H9 (cell line): ENCODE measurements at regions not wholly inside any gene's neighbourhood (a gene's known extent, or its start where the extent isn't known, plus 50 kb on each side); places are given as distances from the start of the nearest gene placed in this dataset.

Experiments
- DNase-seq: peaks from one replicate; pipeline ENCODE4 v3.0.0-alpha.2; 2017
- H2AFZ ChIP-seq: one replicate; pipeline ENCODE4 v1.6.1; 2013; ENCODE audit warnings: mild to moderate bottlenecking, low read length, control low read depth, moderate library complexity
- H2AK5ac ChIP-seq: 2 replicates; pipeline ENCODE4 v1.6.1; 2013; ENCODE audit warnings: low read length, control low read depth, mixed read lengths; ENCODE audit not compliant: insufficient read length
- H2BK120ac ChIP-seq: one replicate; pipeline ENCODE4 v1.6.1; 2013; ENCODE audit warnings: low read depth, mild to moderate bottlenecking, low read length, control low read depth, inconsistent platforms; ENCODE audit not compliant: poor library complexity, severe bottlenecking
- H2BK12ac ChIP-seq: 2 replicates; pipeline ENCODE4 v1.6.1; 2013; ENCODE audit warnings: low read length, control low read depth, mixed read lengths, low read depth; ENCODE audit not compliant: insufficient read length
- H2BK15ac ChIP-seq: 2 replicates; pipeline ENCODE4 v1.6.1; 2013; ENCODE audit warnings: low read depth, low read length, control low read depth
- H2BK20ac ChIP-seq: one replicate; pipeline ENCODE4 v1.6.1; 2013; ENCODE audit warnings: low read depth, mild to moderate bottlenecking, low read length, control low read depth, inconsistent platforms; ENCODE audit not compliant: poor library complexity, severe bottlenecking
- H2BK5ac ChIP-seq: 2 replicates; pipeline ENCODE4 v1.6.1; 2013; ENCODE audit warnings: low read length, control low read depth, mixed read lengths; ENCODE audit not compliant: insufficient read length
- H3K14ac ChIP-seq: 2 replicates; pipeline ENCODE4 v1.6.1; 2013; ENCODE audit warnings: low read length, control low read depth; ENCODE audit not compliant: insufficient read depth
- H3K18ac ChIP-seq: 2 replicates; pipeline ENCODE4 v1.6.1; 2013; ENCODE audit warnings: low read depth, mild to moderate bottlenecking, mixed read lengths, low read length, control low read depth; ENCODE audit not compliant: insufficient read length
- H3K23ac ChIP-seq: 2 replicates; pipeline ENCODE4 v1.6.1; 2013; ENCODE audit warnings: low read length, control low read depth, mixed read lengths, low read depth; ENCODE audit not compliant: insufficient read length
- H3K23me2 ChIP-seq: 2 replicates; pipeline ENCODE4 v1.6.1; 2013; ENCODE audit warnings: low read depth, mild to moderate bottlenecking, mixed read lengths, low read length, control low read depth; ENCODE audit not compliant: insufficient read length, poor library complexity, severe bottlenecking
- H3K27ac ChIP-seq: 2 replicates; pipeline ENCODE4 v1.5.1; 2013; ENCODE audit warnings: low read length, control low read depth, mixed read lengths, low read depth; ENCODE audit not compliant: insufficient read length
- H3K27me3 ChIP-seq: 2 replicates; pipeline ENCODE4 v1.6.1; 2013; ENCODE audit warnings: low read length, control low read depth, inconsistent platforms; ENCODE audit not compliant: insufficient read depth
- H3K4ac ChIP-seq: 2 replicates; pipeline ENCODE4 v1.6.1; 2013; ENCODE audit warnings: low read depth, mild to moderate bottlenecking, control low read depth, inconsistent platforms, low read length, moderate library complexity
- H3K4me1 ChIP-seq: 2 replicates; pipeline ENCODE4 v1.6.1; 2013; ENCODE audit warnings: low read length, control low read depth, inconsistent platforms; ENCODE audit not compliant: insufficient read depth
- H3K4me2 ChIP-seq: 2 replicates; pipeline ENCODE4 v1.6.1; 2013; ENCODE audit warnings: low read length, control low read depth, mixed read lengths; ENCODE audit not compliant: insufficient read length, insufficient read depth
- H3K56ac ChIP-seq: 2 replicates; pipeline ENCODE4 v1.6.1; 2013; ENCODE audit warnings: low read depth, mild to moderate bottlenecking, mixed read lengths, low read length, control low read depth; ENCODE audit not compliant: insufficient read length
- H3K79me1 ChIP-seq: 2 replicates; pipeline ENCODE4 v1.6.1; 2013; ENCODE audit warnings: low read depth, mild to moderate bottlenecking, moderate library complexity, low read length, control low read depth, inconsistent platforms; ENCODE audit not compliant: insufficient read depth, poor library complexity, severe bottlenecking
- H3K79me2 ChIP-seq: 2 replicates; pipeline ENCODE4 v1.6.1; 2013; ENCODE audit warnings: low read length, control low read depth, inconsistent platforms; ENCODE audit not compliant: insufficient read depth
- H3K9ac ChIP-seq: 2 replicates; pipeline ENCODE4 v1.6.1; 2013; ENCODE audit warnings: low read length, control low read depth, mixed read lengths; ENCODE audit not compliant: insufficient read length; ENCODE audit errors: extremely low read depth
- H3K9me3 ChIP-seq: one replicate; pipeline ENCODE4 v1.6.1; 2013; ENCODE audit warnings: low read depth, low read length, inconsistent platforms; ENCODE audit not compliant: control insufficient read depth
- H3T11ph ChIP-seq: one replicate; pipeline ENCODE4 v1.6.1; 2013; ENCODE audit warnings: mild to moderate bottlenecking, low read length, control low read depth, inconsistent platforms
- H4K20me1 ChIP-seq: one replicate; pipeline ENCODE4 v1.6.1; 2013; ENCODE audit not compliant: control insufficient read depth, insufficient read length, insufficient read depth
- H4K5ac ChIP-seq: 2 replicates; pipeline ENCODE4 v1.6.1; 2013; ENCODE audit warnings: low read depth, mild to moderate bottlenecking, mixed read lengths, low read length, control low read depth; ENCODE audit not compliant: insufficient read length
- H4K8ac ChIP-seq: replicated peaks from 2 replicates; pipeline ENCODE4 v1.6.1; 2013; ENCODE audit warnings: low read length, control low read depth, mixed read lengths, low read depth; ENCODE audit not compliant: insufficient read length
- H4K91ac ChIP-seq: 2 replicates; pipeline ENCODE4 v1.6.1; 2013; ENCODE audit warnings: low read depth, mild to moderate bottlenecking, moderate library complexity, mixed read lengths, low read length, control low read depth; ENCODE audit not compliant: insufficient read length
- H3K27ac Mint-ChIP-seq, 3 experiments: 2 replicates in 2 of 3; 3 replicates in 1 of 3; pipeline ENCODE4 v1.8.0; 2020 to 2021; ENCODE audit warnings: mixed read lengths in 3 of 3, mild to moderate bottlenecking in 1 of 3, moderate library complexity in 1 of 3
- H3K27me3 Mint-ChIP-seq: 2 replicates; pipeline ENCODE4 v1.8.0; 2021; ENCODE audit warnings: low read depth, mild to moderate bottlenecking, moderate library complexity, mixed read lengths
- H3K36me3 Mint-ChIP-seq, 3 experiments: 2 replicates in 2 of 3; 3 replicates in 1 of 3; pipeline ENCODE4 v1.8.0; 2020 to 2021; ENCODE audit warnings: low read depth in 3 of 3, mixed read lengths in 3 of 3; ENCODE audit not compliant: insufficient read depth in 1 of 3
- H3K4me1 Mint-ChIP-seq, 2 experiments: 2 replicates each; pipeline ENCODE4 v1.8.0; 2020; ENCODE audit warnings: mixed read lengths in 2 of 2
- H3K4me3 Mint-ChIP-seq, 2 experiments: 2 replicates in 1 of 2; 3 replicates in 1 of 2; pipeline ENCODE4 v1.8.0; 2020 to 2021; ENCODE audit warnings: mild to moderate bottlenecking in 2 of 2, mixed read lengths in 2 of 2, moderate library complexity in 1 of 2
- H3K9me3 Mint-ChIP-seq, 2 experiments: 2 replicates in 1 of 2; 3 replicates in 1 of 2; pipeline ENCODE4 v1.8.0; 2020; ENCODE audit warnings: mild to moderate bottlenecking in 2 of 2, mixed read lengths in 2 of 2, moderate library complexity in 1 of 2
- WGBS: extraction: QIAGEN DNeasy Blood & Tissue Kit; methylation state at CpG from one replicate; pipeline ENCODE4 v1.1.7; 2013; ENCODE audit warnings: missing lambda C conversion rate, low lambda C conversion rate, mixed read lengths; ENCODE audit not compliant: insufficient read length; ENCODE audit errors: extremely low coverage; 5-methylcytosine and 5-hydroxymethylcytosine counted together
- TF ChIP-seq, protein P1 (sequence below): fragments of 200-600 bp; sonication (generic); conservative IDR thresholded peaks from 3 replicates; pipeline ENCODE4 v1.8.0; 2021; ENCODE audit warnings: antibody characterized with exemption, mild to moderate bottlenecking

GRCh38 chr10:44517635-44518034, 132.7 kb upstream of the CXCL12 start:
- H3K27ac Mint-ChIP-seq: no peak overlapping the region
- Histone ChIP-seq H3K9me3 (no peaks in the 10 kb centered on the region), H3K9ac (no peak overlapping the region), H3K79me1 (no peaks in the 10 kb centered on the region), H2BK120ac (no peak overlapping the region), H3K4me1 (no peaks in the 10 kb centered on the region), H3K23me2 (no peaks in the 10 kb centered on the region), H3K4ac (no peak overlapping the region), H3K27me3 (no peaks in the 10 kb centered on the region), H3K18ac (no peak overlapping the region), H3T11ph (no peak overlapping the region), H4K5ac (no peak overlapping the region), H3K27ac (no peak overlapping the region), H2AK5ac (no peak overlapping the region), H4K8ac (no peak overlapping the region), H3K56ac (no peak overlapping the region), H2BK20ac (no peak overlapping the region), H2BK15ac (no peak overlapping the region), H3K4me2 (no peak overlapping the region), H4K91ac (no peak overlapping the region), H3K23ac (no peak overlapping the region), H2BK5ac (no peak overlapping the region), H3K79me2 (no peaks in the 10 kb centered on the region), H3K14ac (no peak overlapping the region), H2BK12ac (no peak overlapping the region), H2AFZ (no peak overlapping the region), H4K20me1 (no peaks in the 10 kb centered on the region)
- H3K4me1 Mint-ChIP-seq: no peaks in the 10 kb centered on the region
- no peak overlapping the region for H3K4me3 Mint-ChIP-seq
- 0 out of 5 replicates have a peak, but pooled peaks cover 0 to 3% of the 10 kb centered on the region in 2 experiments for H3K9me3 Mint-ChIP-seq
- DNase-seq: peak; percentile 69
- WGBS: no CpG with 5 or more reads among the region's 7 CpGs
- TF ChIP-seq, protein P1, sequence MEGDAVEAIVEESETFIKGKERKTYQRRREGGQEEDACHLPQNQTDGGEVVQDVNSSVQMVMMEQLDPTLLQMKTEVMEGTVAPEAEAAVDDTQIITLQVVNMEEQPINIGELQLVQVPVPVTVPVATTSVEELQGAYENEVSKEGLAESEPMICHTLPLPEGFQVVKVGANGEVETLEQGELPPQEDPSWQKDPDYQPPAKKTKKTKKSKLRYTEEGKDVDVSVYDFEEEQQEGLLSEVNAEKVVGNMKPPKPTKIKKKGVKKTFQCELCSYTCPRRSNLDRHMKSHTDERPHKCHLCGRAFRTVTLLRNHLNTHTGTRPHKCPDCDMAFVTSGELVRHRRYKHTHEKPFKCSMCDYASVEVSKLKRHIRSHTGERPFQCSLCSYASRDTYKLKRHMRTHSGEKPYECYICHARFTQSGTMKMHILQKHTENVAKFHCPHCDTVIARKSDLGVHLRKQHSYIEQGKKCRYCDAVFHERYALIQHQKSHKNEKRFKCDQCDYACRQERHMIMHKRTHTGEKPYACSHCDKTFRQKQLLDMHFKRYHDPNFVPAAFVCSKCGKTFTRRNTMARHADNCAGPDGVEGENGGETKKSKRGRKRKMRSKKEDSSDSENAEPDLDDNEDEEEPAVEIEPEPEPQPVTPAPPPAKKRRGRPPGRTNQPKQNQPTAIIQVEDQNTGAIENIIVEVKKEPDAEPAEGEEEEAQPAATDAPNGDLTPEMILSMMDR: peak; percentile 73
- no peaks in the 10 kb centered on the region; the same call in none of the 2 replicates for H3K27me3 Mint-ChIP-seq
- no peaks in the 10 kb centered on the region; a peak in 1 of 7 replicates for H3K36me3 Mint-ChIP-seq
